Nephron progenitor cell (in vitro differentiated cells): ENCODE measurements at regions not wholly inside any gene's neighbourhood (a gene's known extent, or its start where the extent isn't known, plus 50 kb on each side); places are given as distances from the start of the nearest gene placed in this dataset.

ENCODE experiments used
- DNase-seq: peaks from one replicate; pipeline ENCODE4 v3.0.0; 2021
- H3K27ac Mint-ChIP-seq: 2 replicates; pipeline ENCODE4 v1.8.0; 2021; ENCODE audit warnings: mild to moderate bottlenecking, moderate library complexity, mixed read lengths
- H3K27me3 Mint-ChIP-seq: 2 replicates; pipeline ENCODE4 v1.8.0; 2021; ENCODE audit warnings: mild to moderate bottlenecking, low read depth, mixed read lengths; ENCODE audit not compliant: poor library complexity
- H3K36me3 Mint-ChIP-seq: 2 replicates; pipeline ENCODE4 v1.8.0; 2021; ENCODE audit warnings: low read depth, mixed read lengths
- H3K4me1 Mint-ChIP-seq: 2 replicates; pipeline ENCODE4 v1.8.0; 2021; ENCODE audit warnings: mixed read lengths
- H3K4me3 Mint-ChIP-seq: 2 replicates; pipeline ENCODE4 v1.8.0; 2021; ENCODE audit warnings: mild to moderate bottlenecking, moderate library complexity, mixed read lengths
- H3K9me3 Mint-ChIP-seq: 2 replicates; pipeline ENCODE4 v1.8.0; 2021; ENCODE audit warnings: mild to moderate bottlenecking, moderate library complexity, mixed read lengths
- TF ChIP-seq, protein P1 (sequence below): fragments of 200-600 bp; sonication (generic); IDR thresholded peaks from 2 replicates; pipeline ENCODE4 v1.5.0; 2021; ENCODE audit warnings: antibody characterized with exemption

- DNase-seq, result no peak
- H3K9me3 Mint-ChIP-seq, result peaks cover 20% of the 10 kb centered on the region
- TF ChIP-seq, protein P1, sequence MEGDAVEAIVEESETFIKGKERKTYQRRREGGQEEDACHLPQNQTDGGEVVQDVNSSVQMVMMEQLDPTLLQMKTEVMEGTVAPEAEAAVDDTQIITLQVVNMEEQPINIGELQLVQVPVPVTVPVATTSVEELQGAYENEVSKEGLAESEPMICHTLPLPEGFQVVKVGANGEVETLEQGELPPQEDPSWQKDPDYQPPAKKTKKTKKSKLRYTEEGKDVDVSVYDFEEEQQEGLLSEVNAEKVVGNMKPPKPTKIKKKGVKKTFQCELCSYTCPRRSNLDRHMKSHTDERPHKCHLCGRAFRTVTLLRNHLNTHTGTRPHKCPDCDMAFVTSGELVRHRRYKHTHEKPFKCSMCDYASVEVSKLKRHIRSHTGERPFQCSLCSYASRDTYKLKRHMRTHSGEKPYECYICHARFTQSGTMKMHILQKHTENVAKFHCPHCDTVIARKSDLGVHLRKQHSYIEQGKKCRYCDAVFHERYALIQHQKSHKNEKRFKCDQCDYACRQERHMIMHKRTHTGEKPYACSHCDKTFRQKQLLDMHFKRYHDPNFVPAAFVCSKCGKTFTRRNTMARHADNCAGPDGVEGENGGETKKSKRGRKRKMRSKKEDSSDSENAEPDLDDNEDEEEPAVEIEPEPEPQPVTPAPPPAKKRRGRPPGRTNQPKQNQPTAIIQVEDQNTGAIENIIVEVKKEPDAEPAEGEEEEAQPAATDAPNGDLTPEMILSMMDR, result no peak
- H3K36me3 Mint-ChIP-seq, result peaks cover 13% of the 10 kb centered on the region
- H3K27me3 Mint-ChIP-seq, result no peaks in the 10 kb centered on the region
- H3K27ac Mint-ChIP-seq, result no peak overlapping the region
- no peaks in the 10 kb centered on the region for H3K4me1 Mint-ChIP-seq
- no peak overlapping the region for H3K4me3 Mint-ChIP-seq
Measured at GRCh38 chr5:118378959-118379358, 609.4 kb downstream of the DTWD2 start.

DNA sequence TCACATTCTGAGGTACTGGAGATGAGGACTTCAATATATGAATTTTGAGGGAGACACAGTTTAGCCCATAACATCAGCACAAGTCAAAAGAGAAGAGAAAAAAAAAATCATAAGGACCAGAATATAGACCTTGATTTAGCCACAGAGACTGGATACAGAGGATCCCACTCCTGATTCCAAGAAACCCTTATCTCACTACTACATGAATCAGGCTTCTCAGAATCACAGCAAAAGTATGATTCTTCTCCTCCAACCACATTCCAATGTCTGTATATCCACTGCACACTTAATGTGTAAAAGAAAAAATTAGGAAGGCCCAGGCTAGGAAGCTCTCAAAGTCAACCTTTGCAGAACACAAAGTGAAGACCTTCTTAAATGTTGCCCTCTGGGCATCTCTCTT is 610.9 kb downstream of the DTWD2 start:
- no peak overlapping the region for H3K27ac Mint-ChIP-seq
- H3K36me3 Mint-ChIP-seq, result peaks cover 6% of the 10 kb centered on the region
- TF ChIP-seq, protein P1, result no peak
- H3K9me3 Mint-ChIP-seq, result peaks cover 12% of the 10 kb centered on the region
- DNase-seq, result no peak
- H3K27me3 Mint-ChIP-seq, result no peaks in the 10 kb centered on the region
- no peaks in the 10 kb centered on the region for H3K4me1 Mint-ChIP-seq
- H3K4me3 Mint-ChIP-seq, result no peak overlapping the region

GRCh38 chr5:118371973-118372831 is 616.1 kb downstream of the DTWD2 start:
- Mint-ChIP-seq H3K36me3 (no peaks in the 10 kb centered on the region), H3K4me3 (no peak overlapping the region), H3K27me3 (no peaks in the 10 kb centered on the region), H3K27ac (no peak overlapping the region), H3K4me1 (no peaks in the 10 kb centered on the region), H3K9me3 (no peaks in the 10 kb centered on the region)
- no peak for DNase-seq
- TF ChIP-seq, protein P1, result no peak

DNA sequence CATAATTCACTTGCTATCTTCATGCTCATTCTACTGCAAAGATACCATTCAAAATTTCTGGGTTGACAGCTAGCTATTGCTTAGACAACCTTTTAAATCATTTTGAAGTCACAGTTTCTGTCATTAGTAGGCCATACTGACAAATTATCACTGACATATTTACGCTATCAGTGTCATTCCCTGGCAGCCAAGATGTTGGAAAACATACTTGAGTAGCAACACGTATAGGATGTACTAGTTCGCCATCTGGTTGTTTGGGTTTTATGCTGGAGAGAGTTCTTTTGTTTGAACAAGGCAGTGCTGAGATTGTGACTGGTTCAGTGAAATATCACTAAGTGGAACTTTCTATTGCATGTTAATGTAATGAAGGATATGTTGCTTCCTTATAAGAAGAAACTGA is 621.9 kb downstream of the DTWD2 start:
- Mint-ChIP-seq H3K27ac (no peak overlapping the region), H3K4me1 (no peaks in the 10 kb centered on the region), H3K27me3 (no peaks in the 10 kb centered on the region), H3K4me3 (no peak overlapping the region), H3K9me3 (no peaks in the 10 kb centered on the region), H3K36me3 (no peaks in the 10 kb centered on the region)
- no peak for DNase-seq
- TF ChIP-seq, protein P1, result no peak

- DNase-seq, result no peak
- TF ChIP-seq, protein P1, result no peak
- H3K27ac Mint-ChIP-seq, result no peak overlapping the region
- H3K4me1 Mint-ChIP-seq, result no peaks in the 10 kb centered on the region
- H3K27me3 Mint-ChIP-seq, result no peaks in the 10 kb centered on the region
- no peaks in the 10 kb centered on the region for H3K36me3 Mint-ChIP-seq
- no peak overlapping the region for H3K4me3 Mint-ChIP-seq
- no peaks in the 10 kb centered on the region for H3K9me3 Mint-ChIP-seq
Measured at GRCh38 chr5:118365718-118366117, 622.6 kb downstream of the DTWD2 start.

DNA sequence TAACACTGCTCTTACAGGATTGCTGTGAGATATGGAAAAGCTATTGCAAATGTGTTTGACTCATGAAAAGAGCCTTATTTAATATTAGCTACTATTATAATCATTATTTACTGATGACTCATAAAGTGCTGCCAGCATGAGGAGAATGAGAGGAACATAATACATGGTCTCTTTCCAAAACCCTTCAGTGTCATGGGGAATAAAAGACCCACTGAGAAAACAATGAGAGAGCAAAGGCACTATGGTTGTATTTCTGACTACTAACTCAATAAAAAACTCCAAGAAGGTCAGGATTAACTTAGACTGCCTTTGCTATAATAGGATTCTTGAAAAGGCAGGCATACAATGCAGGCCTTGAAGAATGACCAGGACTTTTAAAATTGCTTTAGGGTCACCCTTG is 633.5 kb downstream of the DTWD2 start:
- no peak overlapping the region for H3K4me3 Mint-ChIP-seq
- no peak for DNase-seq
- TF ChIP-seq, protein P1, result no peak

More for the DNA sequence above, 633.5 kb downstream of the DTWD2 start:
- Mint-ChIP-seq H3K27ac (no peak overlapping the region), H3K4me1 (peaks cover 4% of the 10 kb centered on the region), H3K9me3 (no peaks in the 10 kb centered on the region), H3K27me3 (no peaks in the 10 kb centered on the region), H3K36me3 (no peaks in the 10 kb centered on the region)
